Endodermal cell (in vitro differentiated cells): ENCODE measurements at regions not wholly inside any gene's neighbourhood (a gene's known extent, or its start where the extent isn't known, plus 50 kb on each side); places are given as distances from the start of the nearest gene placed in this dataset.

Source experiments
- DNase-seq: peaks from one replicate; pipeline ENCODE4 v3.0.0-alpha.2; 2017
- H3K27ac ChIP-seq: 2 replicates; pipeline ENCODE4 v1.5.1; 2013; ENCODE audit warnings: mild to moderate bottlenecking, low read depth, low read length, moderate library complexity
- H3K27me3 ChIP-seq: 2 replicates; pipeline ENCODE4 v1.6.1; 2013; ENCODE audit warnings: mild to moderate bottlenecking, low read length, moderate library complexity; ENCODE audit not compliant: insufficient read depth, control insufficient read depth, poor library complexity, severe bottlenecking
- H3K36me3 ChIP-seq: 2 replicates; pipeline ENCODE4 v1.7.0; 2013; ENCODE audit warnings: mild to moderate bottlenecking, low read length, moderate library complexity; ENCODE audit not compliant: control insufficient read depth, insufficient read depth
- H3K4me1 ChIP-seq: one replicate; pipeline ENCODE4 v1.7.0; 2013; ENCODE audit warnings: low read length; ENCODE audit not compliant: control insufficient read depth, insufficient read depth
- H3K4me3 ChIP-seq: 2 replicates; pipeline ENCODE4 v1.5.1; 2013; ENCODE audit warnings: mild to moderate bottlenecking, low read length, moderate library complexity
- H3K9ac ChIP-seq: 2 replicates; pipeline ENCODE4 v1.6.1; 2013; ENCODE audit warnings: mild to moderate bottlenecking, low read length, moderate library complexity; ENCODE audit not compliant: poor library complexity, severe bottlenecking; ENCODE audit errors: extremely low read depth
- H3K9me3 ChIP-seq: 2 replicates; pipeline ENCODE4 v1.6.1; 2013; ENCODE audit warnings: mild to moderate bottlenecking, low read length, moderate library complexity; ENCODE audit not compliant: control insufficient read depth
- H3K27ac Mint-ChIP-seq: 2 replicates; pipeline ENCODE4 v1.8.0; 2020; ENCODE audit warnings: mixed read lengths
- H3K27me3 Mint-ChIP-seq: 2 replicates; pipeline ENCODE4 v1.8.0; 2021; ENCODE audit warnings: mild to moderate bottlenecking, mixed read lengths; ENCODE audit not compliant: insufficient read depth
- H3K36me3 Mint-ChIP-seq: 2 replicates; pipeline ENCODE4 v1.8.0; 2020; ENCODE audit warnings: low read depth, mixed read lengths
- H3K4me1 Mint-ChIP-seq: 2 replicates; pipeline ENCODE4 v1.8.0; 2020; ENCODE audit warnings: mixed read lengths
- H3K4me3 Mint-ChIP-seq: 2 replicates; pipeline ENCODE4 v1.8.0; 2020; ENCODE audit warnings: mild to moderate bottlenecking, moderate library complexity, mixed read lengths
- H3K9me3 Mint-ChIP-seq: 2 replicates; pipeline ENCODE4 v1.8.0; 2020; ENCODE audit warnings: mild to moderate bottlenecking, mixed read lengths
- WGBS, 2 experiments: methylation state at CpG; one replicate each; pipeline versions ENCODE4 v1.1.5 to v1.1.7; 2013; ENCODE audit warnings: missing lambda C conversion rate in 2 of 2, mixed read lengths in 1 of 2; ENCODE audit not compliant: insufficient coverage in 1 of 2, insufficient read length in 1 of 2; 5-methylcytosine and 5-hydroxymethylcytosine counted together
- TF ChIP-seq, protein P1 (sequence below): fragments of 200-600 bp; sonication (generic); conservative IDR thresholded peaks from 2 replicates; pipeline ENCODE4 v1.5.0; 2021; ENCODE audit warnings: antibody characterized with exemption, mild to moderate bottlenecking

DNA sequence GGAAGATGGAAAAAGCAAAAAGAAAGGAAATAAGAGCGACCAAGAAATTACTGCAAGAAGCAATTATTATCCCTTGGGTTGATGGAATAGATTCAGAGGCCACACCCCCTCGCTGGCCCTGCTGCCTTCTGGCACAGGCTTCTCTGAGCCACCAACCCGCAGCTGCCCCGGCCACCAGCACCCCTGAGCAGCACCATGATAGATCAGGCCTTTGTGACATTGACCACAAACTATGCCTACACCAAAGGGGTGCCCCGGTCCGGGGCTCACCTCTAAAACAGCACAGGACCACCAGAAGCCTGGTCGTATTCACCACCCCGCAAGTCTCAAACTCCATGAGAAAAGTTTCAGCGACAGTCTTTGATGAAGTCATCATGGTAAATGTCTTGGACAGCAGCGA is 1059.3 kb downstream of the SLITRK1 start:
- Histone ChIP-seq H3K27ac (no peak overlapping the region), H3K4me1 (no peaks in the 10 kb centered on the region), H3K9ac (no peak overlapping the region), H3K9me3 (no peaks in the 10 kb centered on the region), H3K4me3 (no peak overlapping the region), H3K27me3 (no peaks in the 10 kb centered on the region), H3K36me3 (no peaks in the 10 kb centered on the region)
- 91 to 92% methylated on average over 4 to 10 of the region's 10 CpGs for WGBS, 2 experiments
- Mint-ChIP-seq H3K27me3 (no peaks in the 10 kb centered on the region), H3K4me1 (no peaks in the 10 kb centered on the region), H3K4me3 (no peak overlapping the region), H3K9me3 (peaks cover 5% of the 10 kb centered on the region), H3K36me3 (no peaks in the 10 kb centered on the region), H3K27ac (no peak overlapping the region)
- DNase-seq = no peak
- TF ChIP-seq, protein P1, sequence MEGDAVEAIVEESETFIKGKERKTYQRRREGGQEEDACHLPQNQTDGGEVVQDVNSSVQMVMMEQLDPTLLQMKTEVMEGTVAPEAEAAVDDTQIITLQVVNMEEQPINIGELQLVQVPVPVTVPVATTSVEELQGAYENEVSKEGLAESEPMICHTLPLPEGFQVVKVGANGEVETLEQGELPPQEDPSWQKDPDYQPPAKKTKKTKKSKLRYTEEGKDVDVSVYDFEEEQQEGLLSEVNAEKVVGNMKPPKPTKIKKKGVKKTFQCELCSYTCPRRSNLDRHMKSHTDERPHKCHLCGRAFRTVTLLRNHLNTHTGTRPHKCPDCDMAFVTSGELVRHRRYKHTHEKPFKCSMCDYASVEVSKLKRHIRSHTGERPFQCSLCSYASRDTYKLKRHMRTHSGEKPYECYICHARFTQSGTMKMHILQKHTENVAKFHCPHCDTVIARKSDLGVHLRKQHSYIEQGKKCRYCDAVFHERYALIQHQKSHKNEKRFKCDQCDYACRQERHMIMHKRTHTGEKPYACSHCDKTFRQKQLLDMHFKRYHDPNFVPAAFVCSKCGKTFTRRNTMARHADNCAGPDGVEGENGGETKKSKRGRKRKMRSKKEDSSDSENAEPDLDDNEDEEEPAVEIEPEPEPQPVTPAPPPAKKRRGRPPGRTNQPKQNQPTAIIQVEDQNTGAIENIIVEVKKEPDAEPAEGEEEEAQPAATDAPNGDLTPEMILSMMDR = no peak

DNA sequence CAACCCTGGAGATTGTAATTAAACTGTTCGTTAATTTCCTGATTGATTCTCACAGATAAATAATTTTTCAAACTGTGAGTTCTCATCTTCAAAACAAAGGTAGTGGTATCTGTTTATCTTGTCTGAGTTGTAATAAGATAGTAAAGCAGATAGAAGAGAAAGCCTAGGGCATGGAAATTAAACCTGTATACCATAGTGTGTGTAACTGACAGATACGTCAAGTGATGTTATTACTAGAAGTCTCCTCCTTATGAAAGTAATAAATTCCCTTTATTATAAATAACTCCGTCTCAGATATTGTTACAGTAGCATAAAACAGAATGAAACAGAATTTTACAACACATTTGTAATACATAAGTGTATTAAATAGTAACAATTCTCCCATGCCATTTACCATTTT is 1065.1 kb downstream of the SLITRK1 start:
- H3K27ac Mint-ChIP-seq = no peak overlapping the region
- H3K27me3 Mint-ChIP-seq = no peaks in the 10 kb centered on the region
- WGBS, 2 experiments = 100% methylated on average over 1 of the region's 3 CpGs; no CpG with 5 or more reads in 1 of the 2 experiments
- H3K27ac ChIP-seq = no peak overlapping the region
- no peaks in the 10 kb centered on the region for H3K9me3 ChIP-seq
- no peak overlapping the region for H3K4me3 ChIP-seq
- no peaks in the 10 kb centered on the region for H3K4me1 ChIP-seq
- no peaks in the 10 kb centered on the region for H3K4me1 Mint-ChIP-seq
- no peaks in the 10 kb centered on the region for H3K27me3 ChIP-seq
- TF ChIP-seq, protein P1 = no peak
- no peak overlapping the region for H3K9ac ChIP-seq
- H3K36me3 ChIP-seq = no peaks in the 10 kb centered on the region
- no peak overlapping the region for H3K4me3 Mint-ChIP-seq
- no peaks in the 10 kb centered on the region for H3K36me3 Mint-ChIP-seq
- DNase-seq = no peak
- H3K9me3 Mint-ChIP-seq = peaks cover 16% of the 10 kb centered on the region

DNA sequence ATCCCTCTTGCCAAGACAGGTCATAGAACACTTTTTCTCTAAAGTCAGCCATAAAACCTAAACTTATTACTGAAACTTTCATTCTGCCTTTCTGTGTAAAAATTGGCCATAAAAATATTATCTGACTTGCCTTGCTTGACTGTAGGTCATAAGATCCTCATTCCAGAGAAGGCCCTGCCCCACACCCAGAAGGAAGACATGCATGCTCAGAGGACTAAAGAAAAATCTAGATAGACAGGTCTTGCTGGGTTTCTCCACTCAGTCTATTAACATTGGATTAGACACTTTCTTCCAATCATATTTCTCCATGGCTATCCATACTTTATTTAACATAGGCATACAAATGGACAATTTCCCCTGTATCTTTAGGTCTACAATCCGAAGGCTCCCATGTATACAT is 1066.5 kb downstream of the SLITRK1 start:
- TF ChIP-seq, protein P1 = no peak
- H3K9me3 Mint-ChIP-seq = peaks cover 22% of the 10 kb centered on the region
- H3K36me3 ChIP-seq = no peaks in the 10 kb centered on the region
- no peak overlapping the region for H3K27ac ChIP-seq
- H3K4me3 Mint-ChIP-seq = no peak overlapping the region
- no peak overlapping the region for H3K4me3 ChIP-seq
- H3K27me3 ChIP-seq = no peaks in the 10 kb centered on the region
- no peak overlapping the region for H3K27ac Mint-ChIP-seq
- no peaks in the 10 kb centered on the region for H3K4me1 ChIP-seq
- H3K9ac ChIP-seq = no peak overlapping the region
- no peaks in the 10 kb centered on the region for H3K4me1 Mint-ChIP-seq
- no peaks in the 10 kb centered on the region for H3K36me3 Mint-ChIP-seq
- no peaks in the 10 kb centered on the region for H3K9me3 ChIP-seq
- H3K27me3 Mint-ChIP-seq = no peaks in the 10 kb centered on the region
- no peak for DNase-seq
- WGBS, 2 experiments = 100% methylated on average over 1 of the region's 1 CpG; no CpG with 5 or more reads in 1 of the 2 experiments
